ENCODE measurements at regions not wholly inside any gene's neighbourhood (a gene's known extent, or its start where the extent isn't known, plus 50 kb on each side); places are given as distances from the start of the nearest gene placed in this dataset.

- H3K4me3 ChIP-seq (ENCODE audit: low read depth, low read length): no peak overlapping the region
- no peak for TF ChIP-seq CTCF (IDR thresholded peaks at IDR 0.05; ENCODE audit: low read depth, low read length)
- in situ Hi-C loops (cut with HindIII; ENCODE audit: low sequenced_read_pairs): no loop called here
- no peak for DNase-seq (ENCODE audit: low read depth, low spot score)
Measured at GRCh38 chr20:24131684-24132083, 143.1 kb upstream of the GGTLC1 start.

GRCh38 chr20:24131281-24131680, 142.7 kb upstream of the GGTLC1 start:
- DNase-seq (ENCODE audit: low read depth, low spot score): no peak
- no peak overlapping the region for H3K4me3 ChIP-seq (ENCODE audit: low read depth, low read length)
- no peak for TF ChIP-seq CTCF (IDR thresholded peaks at IDR 0.05; ENCODE audit: low read depth, low read length)
- in situ Hi-C loops (cut with HindIII; ENCODE audit: low sequenced_read_pairs): no loop called here

GRCh38 chr20:24129641-24130040, 141.1 kb upstream of the GGTLC1 start:
- no peak for DNase-seq (ENCODE audit: low read depth, low spot score)
- TF ChIP-seq CTCF (IDR thresholded peaks at IDR 0.05; ENCODE audit: low read depth, low read length): no peak
- no peak overlapping the region for H3K4me3 ChIP-seq (ENCODE audit: low read depth, low read length)
- in situ Hi-C loops (cut with HindIII; ENCODE audit: low sequenced_read_pairs): no loop called here

GRCh38 chr20:24124951-24125650, 136.5 kb upstream of the GGTLC1 start:
- no peak for DNase-seq (ENCODE audit: low read depth, low spot score)
- in situ Hi-C loops (cut with HindIII; ENCODE audit: low sequenced_read_pairs): no loop called here
- H3K4me3 ChIP-seq (ENCODE audit: low read depth, low read length): no peak overlapping the region
- no peak for TF ChIP-seq CTCF (IDR thresholded peaks at IDR 0.05; ENCODE audit: low read depth, low read length)

GRCh38 chr20:24124003-24124402, 135.4 kb upstream of the GGTLC1 start:
- H3K4me3 ChIP-seq (ENCODE audit: low read depth, low read length): no peak overlapping the region
- no peak for TF ChIP-seq CTCF (IDR thresholded peaks at IDR 0.05; ENCODE audit: low read depth, low read length)
- in situ Hi-C loops (cut with HindIII; ENCODE audit: low sequenced_read_pairs): no loop called here
- no peak for DNase-seq (ENCODE audit: low read depth, low spot score)

GRCh38 chr20:24118441-24119175, 130.0 kb upstream of the GGTLC1 start:
- in situ Hi-C loops (cut with HindIII; ENCODE audit: low sequenced_read_pairs): no loop called here
- H3K4me3 ChIP-seq (ENCODE audit: low read depth, low read length): no peak overlapping the region
- no peak for TF ChIP-seq CTCF (IDR thresholded peaks at IDR 0.05; ENCODE audit: low read depth, low read length)
- DNase-seq (ENCODE audit: low read depth, low spot score): no peak
